NCI-H1694 treated with DMSO at 0.1 percent for 48 hours (cell line): ENCODE measurements at regions not wholly inside any gene's neighbourhood (a gene's known extent, or its start where the extent isn't known, plus 50 kb on each side); places are given as distances from the start of the nearest gene placed in this dataset.

Experiments
- DNase-seq: peaks from one replicate; lab custom pipeline; 2025; lab: John Stamatoyannopoulos, UW

DNA sequence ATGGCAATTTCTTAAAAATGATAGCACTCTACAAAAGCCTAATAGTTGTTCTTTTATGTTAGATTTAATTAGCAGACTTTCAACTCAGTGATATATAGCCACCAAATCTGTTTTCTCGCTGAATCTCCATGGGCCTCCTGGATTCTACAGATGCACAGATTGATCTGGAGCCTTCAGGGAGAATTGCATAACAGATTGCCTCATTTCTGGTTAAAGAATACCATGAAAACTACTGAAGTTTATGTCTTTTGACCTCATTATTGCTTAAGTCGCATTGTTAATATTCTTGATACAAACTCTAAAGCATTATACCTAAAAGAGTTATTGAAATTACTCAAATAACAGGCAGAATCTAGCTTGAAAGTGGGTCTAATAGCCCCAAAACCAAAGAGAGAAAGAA, 53.7 kb upstream of the PRR20A start:
- no peak for DNase-seq
